Astrocyte (in vitro differentiated cells and primary cell): ENCODE measurements at regions not wholly inside any gene's neighbourhood (a gene's known extent, or its start where the extent isn't known, plus 50 kb on each side); places are given as distances from the start of the nearest gene placed in this dataset.

Experiments used
- DNase-seq: peaks from one replicate; pipeline ENCODE4 v3.0.0-alpha.2; 2010; ENCODE audit warnings: low read depth
- FAIRE-seq: peaks from 2 replicates; lab custom pipeline; 2011; peaks lifted over from hg19 to GRCh38; lab: Jason Lieb, UNC
- H2AFZ ChIP-seq: 2 replicates; pipeline ENCODE4 v1.6.0; 2012; ENCODE audit warnings: low read depth, low read length, inconsistent platforms
- H3K27ac ChIP-seq: 2 replicates; pipeline ENCODE4 v1.5.1; 2011; ENCODE audit warnings: low read depth, low read length, inconsistent platforms
- H3K27me3 ChIP-seq: 2 replicates; pipeline ENCODE4 v1.6.0; 2011; ENCODE audit warnings: low read length, inconsistent platforms; ENCODE audit not compliant: insufficient read depth
- H3K36me3 ChIP-seq: 2 replicates; pipeline ENCODE4 v1.5.1; 2011; ENCODE audit warnings: low read length, inconsistent platforms; ENCODE audit not compliant: insufficient read depth
- H3K4me1 ChIP-seq: 2 replicates; pipeline ENCODE4 v1.5.1; 2011; ENCODE audit warnings: low read length, inconsistent platforms; ENCODE audit not compliant: insufficient read depth
- H3K4me2 ChIP-seq: 2 replicates; pipeline ENCODE4 v1.6.0; 2012; ENCODE audit warnings: low read length, inconsistent platforms
- H3K4me3 ChIP-seq: 2 replicates; pipeline ENCODE4 v1.5.1; 2011; ENCODE audit warnings: low read depth, mild to moderate bottlenecking, low read length, inconsistent platforms; ENCODE audit not compliant: insufficient read depth
- H3K79me2 ChIP-seq: 2 replicates; pipeline ENCODE4 v1.6.0; 2012; ENCODE audit warnings: mild to moderate bottlenecking, low read length, inconsistent platforms; ENCODE audit not compliant: insufficient read depth
- H3K9ac ChIP-seq: 2 replicates; pipeline ENCODE4 v1.6.0; 2012; ENCODE audit warnings: mild to moderate bottlenecking, low read length, inconsistent platforms
- H3K9me3 ChIP-seq: 2 replicates; pipeline ENCODE4 v1.5.1; 2012; ENCODE audit warnings: low read depth, mild to moderate bottlenecking, low read length, inconsistent platforms; ENCODE audit not compliant: insufficient read depth
- H4K20me1 ChIP-seq: 2 replicates; pipeline ENCODE4 v1.6.0; 2012; ENCODE audit warnings: low read length, inconsistent platforms; ENCODE audit not compliant: insufficient read depth
- H3K27ac Mint-ChIP-seq: one replicate; pipeline ENCODE4 v1.8.0; 2021; ENCODE audit warnings: mild to moderate bottlenecking, mixed read lengths; ENCODE audit not compliant: unreplicated experiment
- H3K27me3 Mint-ChIP-seq: one replicate; pipeline ENCODE4 v1.8.0; 2021; ENCODE audit warnings: low read depth, mixed read lengths; ENCODE audit not compliant: unreplicated experiment
- H3K36me3 Mint-ChIP-seq: one replicate; pipeline ENCODE4 v1.8.0; 2021; ENCODE audit warnings: low read depth, mixed read lengths; ENCODE audit not compliant: unreplicated experiment
- H3K4me1 Mint-ChIP-seq: one replicate; pipeline ENCODE4 v1.8.0; 2021; ENCODE audit warnings: low read depth, mixed read lengths; ENCODE audit not compliant: unreplicated experiment
- H3K4me3 Mint-ChIP-seq: one replicate; pipeline ENCODE4 v1.8.0; 2021; ENCODE audit warnings: mild to moderate bottlenecking, moderate library complexity, mixed read lengths; ENCODE audit not compliant: unreplicated experiment
- H3K9me3 Mint-ChIP-seq: one replicate; pipeline ENCODE4 v1.8.0; 2021; ENCODE audit warnings: mild to moderate bottlenecking, mixed read lengths; ENCODE audit not compliant: unreplicated experiment
- EZH2 ChIP-seq: IDR thresholded peaks from 2 replicates; pipeline ENCODE4 v1.6.1; 2012; ENCODE audit warnings: mild to moderate bottlenecking, low read length, inconsistent platforms; ENCODE audit not compliant: insufficient read depth
- TF ChIP-seq, protein P1 (sequence below): IDR thresholded peaks from 2 replicates; pipeline ENCODE4 v1.5.1; 2011; ENCODE audit warnings: low read depth, mild to moderate bottlenecking, inconsistent platforms, low read length, moderate library complexity; ENCODE audit not compliant: insufficient read depth

DNA sequence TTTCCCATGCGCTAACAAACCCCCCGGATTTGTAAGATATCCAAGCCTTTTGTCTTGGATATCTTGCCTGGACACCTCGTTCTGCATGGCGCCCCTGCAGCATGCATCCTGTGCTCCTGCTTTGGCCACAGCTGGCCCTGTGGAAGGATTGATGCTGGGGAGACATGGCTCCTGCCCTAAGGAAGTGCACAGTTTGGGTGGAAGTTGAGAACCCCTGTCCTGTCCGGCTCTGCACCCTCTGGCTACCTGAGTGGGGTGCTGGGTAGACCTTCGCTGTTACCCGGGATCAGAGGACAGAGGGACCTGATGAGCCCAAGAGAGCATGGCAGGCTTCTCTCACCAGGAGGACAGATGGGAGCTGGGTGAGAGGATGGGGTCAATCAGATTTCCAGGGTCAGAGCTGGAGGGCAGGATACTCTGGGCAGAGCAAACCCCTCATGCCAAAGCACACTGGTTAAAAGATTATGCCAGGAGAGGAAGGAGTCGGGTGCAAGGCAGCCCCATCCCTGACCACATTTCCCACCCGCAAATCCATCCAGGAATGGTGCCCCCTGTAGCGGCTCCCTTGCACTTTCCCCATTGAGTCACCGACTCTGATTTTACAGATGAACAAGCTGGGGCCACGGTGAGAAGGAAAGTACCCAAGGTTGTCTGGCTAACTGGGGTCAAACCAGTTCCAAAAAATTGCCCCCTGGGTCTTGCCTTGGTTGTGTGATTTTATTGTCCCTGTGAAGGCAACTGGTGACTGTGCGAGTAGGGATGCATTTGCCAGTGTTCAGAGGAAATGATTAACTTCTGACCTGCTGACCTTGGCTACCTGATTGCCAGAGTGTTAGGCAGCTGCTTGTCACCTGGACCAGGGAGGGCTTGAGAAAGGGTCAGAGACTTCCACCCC is 290.1 kb upstream of the ZMIZ1 start:
- Histone ChIP-seq H3K79me2 (no peaks in the 10 kb centered on the region), H3K9ac (no peak overlapping the region), H3K4me1 (peaks cover 14% of the 10 kb centered on the region), H2AFZ (no peak overlapping the region), H3K27ac (no peak overlapping the region), H3K4me3 (no peak overlapping the region), H3K4me2 (no peak overlapping the region), H3K9me3 (peaks cover 4% of the 10 kb centered on the region), H3K36me3 (no peaks in the 10 kb centered on the region), H3K27me3 (no peaks in the 10 kb centered on the region), H4K20me1 (no peaks in the 10 kb centered on the region)
- H3K9me3 Mint-ChIP-seq: peaks cover 16% of the 10 kb centered on the region
- no peak for TF ChIP-seq EZH2
- TF ChIP-seq, protein P1, sequence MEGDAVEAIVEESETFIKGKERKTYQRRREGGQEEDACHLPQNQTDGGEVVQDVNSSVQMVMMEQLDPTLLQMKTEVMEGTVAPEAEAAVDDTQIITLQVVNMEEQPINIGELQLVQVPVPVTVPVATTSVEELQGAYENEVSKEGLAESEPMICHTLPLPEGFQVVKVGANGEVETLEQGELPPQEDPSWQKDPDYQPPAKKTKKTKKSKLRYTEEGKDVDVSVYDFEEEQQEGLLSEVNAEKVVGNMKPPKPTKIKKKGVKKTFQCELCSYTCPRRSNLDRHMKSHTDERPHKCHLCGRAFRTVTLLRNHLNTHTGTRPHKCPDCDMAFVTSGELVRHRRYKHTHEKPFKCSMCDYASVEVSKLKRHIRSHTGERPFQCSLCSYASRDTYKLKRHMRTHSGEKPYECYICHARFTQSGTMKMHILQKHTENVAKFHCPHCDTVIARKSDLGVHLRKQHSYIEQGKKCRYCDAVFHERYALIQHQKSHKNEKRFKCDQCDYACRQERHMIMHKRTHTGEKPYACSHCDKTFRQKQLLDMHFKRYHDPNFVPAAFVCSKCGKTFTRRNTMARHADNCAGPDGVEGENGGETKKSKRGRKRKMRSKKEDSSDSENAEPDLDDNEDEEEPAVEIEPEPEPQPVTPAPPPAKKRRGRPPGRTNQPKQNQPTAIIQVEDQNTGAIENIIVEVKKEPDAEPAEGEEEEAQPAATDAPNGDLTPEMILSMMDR: no peak
- peaks cover 10% of the 10 kb centered on the region for H3K4me1 Mint-ChIP-seq
- no peaks in the 10 kb centered on the region for H3K36me3 Mint-ChIP-seq
- H3K27ac Mint-ChIP-seq: no peak overlapping the region
- H3K27me3 Mint-ChIP-seq: peaks cover 30% of the 10 kb centered on the region
- DNase-seq (no peak), FAIRE-seq (no peak)
- no peak overlapping the region for H3K4me3 Mint-ChIP-seq

DNA sequence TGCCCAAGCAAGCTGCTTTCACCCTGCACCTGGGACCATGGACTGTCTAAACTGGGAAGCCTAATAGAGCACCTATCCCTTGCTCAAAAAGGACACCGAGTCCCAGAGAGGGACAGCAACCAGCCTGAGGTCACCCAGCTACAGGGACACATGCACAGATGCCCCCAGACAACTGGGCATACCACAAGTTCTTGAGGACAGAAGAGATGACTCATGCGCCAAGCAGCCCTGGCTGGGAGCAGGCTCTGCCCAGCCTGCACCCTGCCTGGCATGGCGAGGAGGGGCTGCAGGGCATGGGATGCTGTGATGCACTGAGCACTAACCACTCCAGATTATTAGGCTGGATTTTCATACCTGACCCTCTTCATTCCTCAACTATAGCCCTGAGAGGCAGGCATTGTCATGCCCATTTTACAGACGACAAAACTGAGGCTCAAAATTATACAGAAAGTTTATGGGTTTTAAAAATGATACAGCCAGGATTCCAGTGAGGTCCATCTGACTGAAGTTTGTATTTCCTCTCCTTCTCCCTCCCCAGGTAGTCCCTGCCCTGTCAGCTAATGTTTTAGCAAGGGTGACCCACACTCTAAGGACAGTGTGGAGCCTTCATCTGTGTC is 289.3 kb upstream of the ZMIZ1 start:
- Histone ChIP-seq H3K4me3 (no peak overlapping the region), H3K36me3 (no peaks in the 10 kb centered on the region), H3K4me2 (no peak overlapping the region), H3K4me1 (peaks cover 14% of the 10 kb centered on the region), H3K9me3 (peaks cover 4% of the 10 kb centered on the region), H2AFZ (no peak overlapping the region), H3K27me3 (no peaks in the 10 kb centered on the region), H3K79me2 (no peaks in the 10 kb centered on the region), H4K20me1 (no peaks in the 10 kb centered on the region), H3K27ac (no peak overlapping the region), H3K9ac (no peak overlapping the region)
- no peak for TF ChIP-seq EZH2
- TF ChIP-seq, protein P1: no peak
- no peak overlapping the region for H3K4me3 Mint-ChIP-seq
- no peak for DNase-seq
- H3K27me3 Mint-ChIP-seq: peaks cover 34% of the 10 kb centered on the region
- H3K27ac Mint-ChIP-seq: no peak overlapping the region
- H3K9me3 Mint-ChIP-seq: peaks cover 19% of the 10 kb centered on the region
- no peak for FAIRE-seq
- H3K4me1 Mint-ChIP-seq: peaks cover 10% of the 10 kb centered on the region
- no peaks in the 10 kb centered on the region for H3K36me3 Mint-ChIP-seq
